Gastrocnemius medialis (tissue), 4 donors: ENCODE measurements at regions not wholly inside any gene's neighbourhood (a gene's known extent, or its start where the extent isn't known, plus 50 kb on each side); places are given as distances from the start of the nearest gene placed in this dataset.

ENCODE experiments used
- CTCF ChIP-seq, 5 experiments: fragments of 450-650 bp in 3 of 5; fragments of 200-600 bp in 2 of 5; sonication (generic) in 2 of 5; IDR thresholded peaks in 4 of 5; conservative IDR thresholded peaks in 1 of 5; 1 replicate in 4 of 5; 2 replicates in 1 of 5; pipeline ENCODE4 v1.5.1; 2016 to 2019; ENCODE audit warnings: antibody characterized with exemption in 5 of 5, mild to moderate bottlenecking in 3 of 5, moderate library complexity in 3 of 5
- POLR2A ChIP-seq, 2 donors: fragments of 450-650 bp; IDR thresholded peaks; one replicate each; pipeline ENCODE4 v1.6.1; 2017; ENCODE audit warnings: antibody characterized with exemption in 2 of 2, mild to moderate bottlenecking in 2 of 2, moderate library complexity in 2 of 2

GRCh38 chr4:169338241-169338640 lies 67.5 kb upstream of the SH3RF1 start:
- TF ChIP-seq POLR2A (IDR thresholded peaks at IDR 0.05) (no peak), CTCF (IDR thresholded peaks at IDR 0.05 in 4 of 5, conservative IDR thresholded peaks at IDR 0.05 in 1 of 5) (no peak)
